GM23338 (cell line): ENCODE measurements at regions not wholly inside any gene's neighbourhood (a gene's known extent, or its start where the extent isn't known, plus 50 kb on each side); places are given as distances from the start of the nearest gene placed in this dataset.

Experiments
- ATAC-seq: fragments of 200-7000 bp; cut with Tn5 transposase; 3 replicates; pipeline ENCODE4 v1.9.1; 2020
- DNase-seq: peaks from one replicate; pipeline ENCODE4 v3.0.0-alpha.2; 2015; ENCODE audit warnings: low spot score
- H2AFZ ChIP-seq: fragments of 200-600 bp; sonication (generic); 2 replicates; pipeline ENCODE4 v1.8.0; 2016; ENCODE audit warnings: antibody characterized with exemption, mild to moderate bottlenecking, moderate library complexity
- H3F3A ChIP-seq: fragments of 200-600 bp; sonication (generic); replicated peaks from 2 replicates; pipeline ENCODE4 v1.8.0; 2017; ENCODE audit warnings: antibody characterized with exemption, mixed run types, low read depth
- H3K27ac ChIP-seq: fragments of 200-600 bp; sonication (generic); 2 replicates; pipeline ENCODE4 v1.6.1; 2016; ENCODE audit warnings: low read depth
- H3K27me3 ChIP-seq: fragments of 200-600 bp; sonication (generic); 2 replicates; pipeline ENCODE4 v1.8.0; 2016; ENCODE audit warnings: mild to moderate bottlenecking, mixed run types, moderate library complexity; ENCODE audit not compliant: insufficient read depth
- H3K36me3 ChIP-seq: fragments of 200-600 bp; sonication (generic); 2 replicates; pipeline ENCODE4 v1.8.0; 2016; ENCODE audit warnings: mild to moderate bottlenecking; ENCODE audit not compliant: insufficient read depth
- H3K4me1 ChIP-seq: fragments of 200-600 bp; sonication (generic); 2 replicates; pipeline ENCODE4 v1.8.0; 2016; ENCODE audit warnings: mild to moderate bottlenecking, moderate library complexity; ENCODE audit not compliant: insufficient read depth
- H3K4me2 ChIP-seq: fragments of 200-600 bp; sonication (generic); 2 replicates; pipeline ENCODE4 v1.7.1; 2017; ENCODE audit warnings: mixed run types
- H3K4me3 ChIP-seq: fragments of 200-600 bp; sonication (generic); 2 replicates; pipeline ENCODE4 v1.6.1; 2016; ENCODE audit warnings: mixed run types
- H3K79me2 ChIP-seq: fragments of 200-600 bp; sonication (generic); replicated peaks from 2 replicates; pipeline ENCODE4 v1.8.0; 2017; ENCODE audit warnings: mild to moderate bottlenecking; ENCODE audit not compliant: insufficient read depth
- H3K9me2 ChIP-seq: fragments of 200-600 bp; sonication (generic); 2 replicates; pipeline ENCODE4 v1.8.0; 2017; ENCODE audit not compliant: insufficient read depth
- H4K20me1 ChIP-seq: fragments of 200-600 bp; sonication (generic); replicated peaks from 2 replicates; pipeline ENCODE4 v1.8.0; 2017; ENCODE audit warnings: mild to moderate bottlenecking; ENCODE audit not compliant: insufficient read depth
- H3K27ac Mint-ChIP-seq: 2 replicates; pipeline ENCODE4 v1.8.0; 2020; ENCODE audit warnings: inconsistent platforms, mild to moderate bottlenecking, moderate library complexity, mixed read lengths
- H3K27me3 Mint-ChIP-seq: 3 replicates; pipeline ENCODE4 v1.8.0; 2022; ENCODE audit warnings: low read depth, mild to moderate bottlenecking, moderate library complexity, mixed read lengths, inconsistent platforms; ENCODE audit not compliant: insufficient read depth, poor library complexity
- H3K36me3 Mint-ChIP-seq: 3 replicates; pipeline ENCODE4 v1.8.0; 2021; ENCODE audit warnings: low read depth, mild to moderate bottlenecking, inconsistent platforms, moderate library complexity, mixed read lengths
- H3K4me1 Mint-ChIP-seq: 3 replicates; pipeline ENCODE4 v1.8.0; 2020; ENCODE audit warnings: mild to moderate bottlenecking, inconsistent platforms, mixed read lengths
- H3K4me3 Mint-ChIP-seq: 3 replicates; pipeline ENCODE4 v1.8.0; 2021; ENCODE audit warnings: moderate library complexity, mild to moderate bottlenecking, inconsistent platforms, mixed read lengths
- H3K9me3 Mint-ChIP-seq: 3 replicates; pipeline ENCODE4 v1.8.0; 2020; ENCODE audit warnings: moderate library complexity, mild to moderate bottlenecking, inconsistent platforms, mixed read lengths
- CREB1 ChIP-seq: fragments of 250-450 bp; sonication (Bioruptor Pico); IDR thresholded peaks from 2 replicates; pipeline ENCODE4 v1.5.0; 2020; ENCODE audit warnings: low read depth, mild to moderate bottlenecking, moderate library complexity
- CTCF ChIP-seq, 2 experiments: fragments of 200-600 bp in 1 of 2; sonication (generic) in 1 of 2; conservative IDR thresholded peaks; 2 replicates each; pipeline versions ENCODE4 v1.5.1 to v1.6.1; 2016 to 2017; ENCODE audit warnings: antibody characterized with exemption in 2 of 2, low read depth in 2 of 2, mild to moderate bottlenecking in 2 of 2, moderate library complexity in 1 of 2
- ETS1 ChIP-seq: IDR thresholded peaks from 2 replicates; pipeline ENCODE4 v1.6.1; 2016; ENCODE audit warnings: antibody characterized with exemption
- EZH2 ChIP-seq: fragments of 200-600 bp; sonication (generic); IDR thresholded peaks from one replicate; pipeline ENCODE4 v1.8.0; 2017; ENCODE audit warnings: antibody characterized with exemption, mild to moderate bottlenecking, low read depth; ENCODE audit not compliant: unreplicated experiment
- EZH2phosphoT487 ChIP-seq: fragments of 200-600 bp; sonication (generic); IDR thresholded peaks from one replicate; pipeline ENCODE4 v1.8.1; 2018; ENCODE audit warnings: antibody characterized with exemption; ENCODE audit not compliant: unreplicated experiment
- JUNB ChIP-seq: IDR thresholded peaks from one replicate; pipeline ENCODE4 v1.6.1; 2016; ENCODE audit warnings: antibody characterized with exemption; ENCODE audit not compliant: unreplicated experiment
- POLR2AphosphoS5 ChIP-seq: IDR thresholded peaks from 2 replicates; pipeline ENCODE4 v1.6.1; 2016; ENCODE audit warnings: antibody characterized with exemption, low read depth
- REST ChIP-seq: IDR thresholded peaks from one replicate; pipeline ENCODE4 v1.6.1; 2018; ENCODE audit warnings: antibody characterized with exemption; ENCODE audit not compliant: unreplicated experiment
- STAT1 ChIP-seq: IDR thresholded peaks from one replicate; pipeline ENCODE4 v1.6.1; 2016; ENCODE audit warnings: antibody characterized with exemption; ENCODE audit not compliant: unreplicated experiment
- ZNF331 ChIP-seq: fragments of 250-450 bp; sonication (Bioruptor Pico); IDR thresholded peaks from 2 replicates; pipeline ENCODE4 v1.5.0; 2020; ENCODE audit warnings: low read depth, mild to moderate bottlenecking, moderate library complexity
- ZNF462 ChIP-seq: fragments of 250-450 bp; sonication (Bioruptor Pico); IDR thresholded peaks from 2 replicates; pipeline ENCODE4 v1.5.0; 2020; ENCODE audit warnings: mild to moderate bottlenecking, moderate library complexity

- Histone ChIP-seq H3K36me3 (no peaks in the 10 kb centered on the region), H3K79me2 (no peaks in the 10 kb centered on the region), H3K4me3 (no peak overlapping the region), H4K20me1 (no peaks in the 10 kb centered on the region), H3K4me2 (no peak overlapping the region), H3K9me2 (no peaks in the 10 kb centered on the region), H3K27me3 (no peaks in the 10 kb centered on the region), H3F3A (no peaks in the 10 kb centered on the region), H3K4me1 (no peaks in the 10 kb centered on the region), H2AFZ (no peak overlapping the region), H3K27ac (no peak overlapping the region)
- Mint-ChIP-seq H3K4me1 (peaks cover 2% of the 10 kb centered on the region; the same call in 2 of the 3 replicates), H3K9me3 (no peaks in the 10 kb centered on the region), H3K27me3 (peaks cover 10% of the 10 kb centered on the region), H3K4me3 (no peak overlapping the region), H3K27ac (no peak overlapping the region), H3K36me3 (no peaks in the 10 kb centered on the region)
- ATAC-seq (no peak), DNase-seq (no peak)
- TF ChIP-seq EZH2phosphoT487 (no peak), POLR2AphosphoS5 (no peak), JUNB (no peak), STAT1 (no peak), REST (no peak), EZH2 (no peak), CREB1 (CRISPR knock-in tag) (no peak), CTCF (conservative IDR thresholded peaks at IDR 0.05; ENCODE audit: low read depth in 2 of 2) (no peak), ZNF331 (CRISPR knock-in tag) (no peak), ZNF462 (CRISPR knock-in tag) (no peak), ETS1 (no peak)
These were observed 171.2 kb downstream of the KLF13 start for GRCh38 chr15:31497838-31498237.
